Right lobe of liver (tissue), 4 donors: ENCODE measurements at regions not wholly inside any gene's neighbourhood (a gene's known extent, or its start where the extent isn't known, plus 50 kb on each side); places are given as distances from the start of the nearest gene placed in this dataset.
"Not testable (repeated sequence)": the region's sequence is repeated elsewhere in the genome, so short reads cannot be mapped to it uniquely, and the experiment has no call there.

ENCODE experiments used
- CTCF ChIP-seq, 4 donors: fragments of 200-600 bp in 3 of 4; fragments of 450-650 bp in 1 of 4; IDR thresholded peaks; one replicate each; pipeline versions ENCODE4 v1.5.1 to v1.8.0; 2016 to 2022; ENCODE audit warnings: antibody characterized with exemption in 4 of 4, mild to moderate bottlenecking in 2 of 4
- POLR2A ChIP-seq: fragments of 450-650 bp; IDR thresholded peaks from one replicate; pipeline ENCODE4 v1.6.1; 2017; ENCODE audit warnings: antibody characterized with exemption, mild to moderate bottlenecking
- donor health status: DM: no; HTN: no; CAD: no.
- donor health status: DM: no; HTN: no; CAD: no.
- donor health status: DM: no; HTN: yes; CAD: no.

- TF ChIP-seq CTCF (IDR thresholded peaks at IDR 0.05); POLR2A: not testable (repeated sequence)
Measured at GRCh38 chr20:6693808-6694198, 73.7 kb upstream of the BMP2 start.
